Ishikawa (cell line): ENCODE measurements at regions not wholly inside any gene's neighbourhood (a gene's known extent, or its start where the extent isn't known, plus 50 kb on each side); places are given as distances from the start of the nearest gene placed in this dataset.

Experiments
- CEBPB ChIP-seq: IDR thresholded peaks from 2 replicates; pipeline ENCODE4 v1.6.1; 2012
- CREB1 ChIP-seq: IDR thresholded peaks from 2 replicates; pipeline ENCODE4 v1.6.1; 2012; ENCODE audit warnings: low read depth
- EGR1 ChIP-seq: IDR thresholded peaks from 2 replicates; pipeline ENCODE4 v1.6.1; 2012
- EP300 ChIP-seq: IDR thresholded peaks from 2 replicates; pipeline ENCODE4 v1.6.1; 2012; ENCODE audit warnings: borderline replicate concordance
- FOXM1 ChIP-seq: IDR thresholded peaks from 2 replicates; pipeline ENCODE4 v1.6.1; 2012; ENCODE audit warnings: low read depth, borderline replicate concordance
- NFIC ChIP-seq: IDR thresholded peaks from 2 replicates; pipeline ENCODE4 v1.6.1; 2012
- RAD21 ChIP-seq: IDR thresholded peaks from 2 replicates; pipeline ENCODE4 v1.6.1; 2012; ENCODE audit warnings: low read depth
- REST ChIP-seq: IDR thresholded peaks from 2 replicates; pipeline ENCODE4 v1.6.1; 2012; ENCODE audit warnings: low read depth, mild to moderate bottlenecking
- TAF1 ChIP-seq: IDR thresholded peaks from 2 replicates; pipeline ENCODE4 v1.6.1; 2012; ENCODE audit warnings: low read depth, mild to moderate bottlenecking
- TCF12 ChIP-seq: IDR thresholded peaks from 2 replicates; pipeline ENCODE4 v1.6.1; 2012; ENCODE audit warnings: low read depth
- TEAD4 ChIP-seq: IDR thresholded peaks from 2 replicates; pipeline ENCODE4 v1.6.1; 2012
- YY1 ChIP-seq: IDR thresholded peaks from 2 replicates; pipeline ENCODE4 v1.6.1; 2012; ENCODE audit warnings: low read depth
- ZBTB7A ChIP-seq: IDR thresholded peaks from 2 replicates; pipeline ENCODE4 v1.6.1; 2012; ENCODE audit warnings: low read depth
- TF ChIP-seq, protein P1 (sequence below): IDR thresholded peaks from 2 replicates; pipeline ENCODE4 v1.6.1; 2012
- TF ChIP-seq, protein P2 (sequence below): IDR thresholded peaks from 2 replicates; pipeline ENCODE4 v1.6.1; 2012

DNA sequence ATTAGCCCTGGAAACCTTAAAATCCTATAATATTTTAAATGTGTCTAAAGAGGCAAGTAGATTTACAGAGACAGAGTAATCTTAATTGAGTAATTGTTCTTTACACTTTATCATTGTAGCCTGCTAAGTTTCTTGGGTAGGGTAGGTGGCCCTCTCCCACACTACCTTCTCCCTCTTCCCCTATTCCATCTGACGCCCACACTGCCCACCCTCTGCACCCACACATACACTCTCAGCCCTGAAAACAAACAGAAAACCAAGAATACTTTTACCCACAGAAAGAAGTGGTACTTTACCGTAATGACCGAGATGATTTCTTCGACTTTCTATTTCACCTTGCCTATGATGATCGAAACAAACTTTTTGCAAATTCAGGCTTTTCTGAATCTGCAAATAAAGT is 320.4 kb upstream of the OBI1 start:
- no peak for TF ChIP-seq TEAD4
- TF ChIP-seq CEBPB = no peak
- no peak for TF ChIP-seq EGR1
- TF ChIP-seq EP300 = no peak
- TF ChIP-seq, protein P1, sequence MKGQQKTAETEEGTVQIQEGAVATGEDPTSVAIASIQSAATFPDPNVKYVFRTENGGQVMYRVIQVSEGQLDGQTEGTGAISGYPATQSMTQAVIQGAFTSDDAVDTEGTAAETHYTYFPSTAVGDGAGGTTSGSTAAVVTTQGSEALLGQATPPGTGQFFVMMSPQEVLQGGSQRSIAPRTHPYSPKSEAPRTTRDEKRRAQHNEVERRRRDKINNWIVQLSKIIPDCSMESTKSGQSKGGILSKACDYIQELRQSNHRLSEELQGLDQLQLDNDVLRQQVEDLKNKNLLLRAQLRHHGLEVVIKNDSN = no peak
- TF ChIP-seq CREB1 = no peak
- TF ChIP-seq TAF1 = no peak
- no peak for TF ChIP-seq FOXM1
- TF ChIP-seq NFIC = no peak
- no peak for TF ChIP-seq ZBTB7A
- TF ChIP-seq, protein P2, sequence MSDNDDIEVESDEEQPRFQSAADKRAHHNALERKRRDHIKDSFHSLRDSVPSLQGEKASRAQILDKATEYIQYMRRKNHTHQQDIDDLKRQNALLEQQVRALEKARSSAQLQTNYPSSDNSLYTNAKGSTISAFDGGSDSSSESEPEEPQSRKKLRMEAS = no peak
- no peak for TF ChIP-seq RAD21
- TF ChIP-seq YY1 = no peak
- TF ChIP-seq REST = no peak
- no peak for TF ChIP-seq TCF12

- TF ChIP-seq NFIC (no peak), TCF12 (no peak), ZBTB7A (no peak), RAD21 (peak; percentile 70), CREB1 (no peak), CEBPB (no peak), FOXM1 (no peak), TAF1 (no peak)
- TF ChIP-seq, protein P1 = no peak
Measured at GRCh38 chr13:78978381-78978998, 319.5 kb upstream of the OBI1 start.

DNA sequence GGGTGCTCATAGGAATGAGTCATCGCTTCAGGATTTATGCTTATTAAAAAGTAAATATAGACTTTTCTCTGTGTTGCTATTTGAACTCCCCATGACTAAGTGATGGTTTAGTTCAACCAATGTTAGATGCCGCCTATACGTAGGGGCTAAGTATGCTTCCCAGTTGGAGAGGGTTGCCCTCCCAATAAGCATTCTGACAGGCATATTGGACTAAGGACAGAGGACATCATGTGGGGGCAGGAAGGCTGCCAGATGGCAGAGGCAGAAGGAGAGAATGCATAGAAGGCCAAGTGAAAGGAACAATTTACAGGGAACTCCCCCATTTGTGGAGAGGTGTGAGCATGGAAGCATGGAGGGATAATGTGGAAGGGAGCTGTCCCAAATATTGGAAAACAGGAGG is 318.4 kb upstream of the OBI1 start:
- TF ChIP-seq TAF1 = no peak
- TF ChIP-seq, protein P1 = no peak
- no peak for TF ChIP-seq CREB1
- TF ChIP-seq EGR1 = no peak
- TF ChIP-seq TCF12 = no peak
- TF ChIP-seq, protein P2 = no peak
- TF ChIP-seq RAD21 = no peak
- TF ChIP-seq CEBPB = no peak

- TF ChIP-seq REST (no peak), TCF12 (no peak), CREB1 (no peak), FOXM1 (no peak)
- TF ChIP-seq, protein P1 = no peak
Measured at GRCh38 chr13:78976696-78977095, 317.7 kb upstream of the OBI1 start.

DNA sequence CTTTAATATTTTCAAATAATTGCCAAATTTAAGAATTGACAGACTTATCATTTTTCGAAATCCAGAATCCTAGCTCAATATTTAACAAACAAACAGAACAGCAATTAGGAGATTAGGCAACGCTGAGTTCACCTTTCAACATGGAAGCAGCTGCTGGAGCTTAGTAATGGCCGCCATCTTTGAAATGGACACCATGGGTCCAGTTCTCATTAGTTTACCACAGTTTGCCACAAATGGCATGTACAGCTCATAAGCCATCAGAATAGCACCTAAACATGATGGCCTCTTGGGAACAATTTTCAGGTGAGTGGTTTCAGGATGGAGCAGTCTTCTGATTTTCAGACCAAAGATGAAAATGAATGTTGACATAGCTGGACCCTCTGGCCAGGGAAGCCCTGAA is 313.6 kb upstream of the OBI1 start:
- TF ChIP-seq CEBPB = no peak
- no peak for TF ChIP-seq EGR1
- no peak for TF ChIP-seq EP300
- no peak for TF ChIP-seq TAF1
- TF ChIP-seq FOXM1 = no peak
- TF ChIP-seq YY1 = no peak
- TF ChIP-seq TCF12 = no peak
- no peak for TF ChIP-seq NFIC
- TF ChIP-seq TEAD4 = no peak
- no peak for TF ChIP-seq RAD21
- TF ChIP-seq ZBTB7A = no peak
- TF ChIP-seq, protein P2 = no peak
- no peak for TF ChIP-seq REST
- no peak for TF ChIP-seq CREB1
- TF ChIP-seq, protein P1 = no peak
